ENCODE measurements at regions not wholly inside any gene's neighbourhood (a gene's known extent, or its start where the extent isn't known, plus 50 kb on each side); places are given as distances from the start of the nearest gene placed in this dataset.

GRCh38 chr19:28520998-28521568 lies 691.9 kb downstream of the UQCRFS1 start:
- no peak for DNase-seq (ENCODE audit: low read depth in 2 of 2)
- H3K4me3 ChIP-seq (replicated peaks in 1 of 2; ENCODE audit: low read depth in 2 of 2, low read length in 2 of 2) = no peak overlapping the region
- TF ChIP-seq CTCF (IDR thresholded peaks at IDR 0.05; ENCODE audit: low read depth, low read length) = no peak

GRCh38 chr19:28519952-28520861 lies 692.7 kb downstream of the UQCRFS1 start:
- TF ChIP-seq CTCF (IDR thresholded peaks at IDR 0.05; ENCODE audit: low read depth, low read length) = no peak
- no peak overlapping the region for H3K4me3 ChIP-seq (replicated peaks in 1 of 2; ENCODE audit: low read depth in 2 of 2, low read length in 2 of 2)
- DNase-seq (ENCODE audit: low read depth in 2 of 2) = no peak

GRCh38 chr19:28519218-28519779 lies 693.7 kb downstream of the UQCRFS1 start:
- TF ChIP-seq CTCF (IDR thresholded peaks at IDR 0.05; ENCODE audit: low read depth, low read length) = no peak
- no peak for DNase-seq (ENCODE audit: low read depth in 2 of 2)
- no peak overlapping the region for H3K4me3 ChIP-seq (replicated peaks in 1 of 2; ENCODE audit: low read depth in 2 of 2, low read length in 2 of 2)

GRCh38 chr19:28516415-28516872 lies 696.5 kb downstream of the UQCRFS1 start:
- no peak for TF ChIP-seq CTCF (IDR thresholded peaks at IDR 0.05; ENCODE audit: low read depth, low read length)
- no peak for DNase-seq (ENCODE audit: low read depth in 2 of 2)
- H3K4me3 ChIP-seq (replicated peaks in 1 of 2; ENCODE audit: low read depth in 2 of 2, low read length in 2 of 2) = no peak overlapping the region

- DNase-seq (ENCODE audit: low read depth in 2 of 2) = no peak
- TF ChIP-seq CTCF (IDR thresholded peaks at IDR 0.05; ENCODE audit: low read depth, low read length) = no peak
- H3K4me3 ChIP-seq (replicated peaks in 1 of 2; ENCODE audit: low read depth in 2 of 2, low read length in 2 of 2) = no peak overlapping the region
Observed at GRCh38 chr19:28514166-28514565, 698.8 kb downstream of the UQCRFS1 start.

- H3K4me3 ChIP-seq (replicated peaks in 1 of 2; ENCODE audit: low read depth in 2 of 2, low read length in 2 of 2) = no peak overlapping the region
- no peak for DNase-seq (ENCODE audit: low read depth in 2 of 2)
- TF ChIP-seq CTCF (IDR thresholded peaks at IDR 0.05; ENCODE audit: low read depth, low read length) = no peak
Observed at GRCh38 chr19:28511655-28512054, 701.3 kb downstream of the UQCRFS1 start.

Measured in cardiac fibroblast (primary cell).